Erythroblast (primary cell): ENCODE measurements at regions not wholly inside any gene's neighbourhood (a gene's known extent, or its start where the extent isn't known, plus 50 kb on each side); places are given as distances from the start of the nearest gene placed in this dataset.

Source experiments
- GATA1 ChIP-seq: IDR thresholded peaks from 2 replicates; pipeline ENCODE4 v1.6.1; 2011; ENCODE audit warnings: low read depth, mild to moderate bottlenecking, control low read depth, low read length, moderate library complexity
- POLR2A ChIP-seq: IDR thresholded peaks from 2 replicates; pipeline ENCODE4 v1.6.1; 2011; ENCODE audit warnings: mild to moderate bottlenecking, low read length

DNA sequence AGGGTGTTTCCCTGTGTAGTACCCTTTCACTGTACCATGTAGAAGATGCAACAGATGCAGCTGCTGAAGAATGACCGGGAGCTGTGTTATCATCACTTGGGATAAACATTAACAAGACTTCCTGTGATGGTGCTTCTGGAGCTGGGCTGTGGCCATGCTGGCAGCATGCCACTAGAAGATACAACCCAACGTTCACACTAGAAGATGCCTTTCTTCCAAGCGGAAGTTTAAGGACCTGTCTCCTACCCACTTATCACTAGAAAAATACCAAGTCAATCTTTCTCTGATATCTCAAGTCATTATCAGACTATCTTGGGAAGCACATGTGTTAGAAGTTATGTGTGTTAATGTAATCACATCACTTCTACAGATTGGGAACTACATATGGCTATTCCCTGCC is 953.5 kb downstream of the CNTNAP5 start:
- TF ChIP-seq POLR2A (no peak), GATA1 (no peak)
